Neural cell (in vitro differentiated cells): ENCODE measurements at regions not wholly inside any gene's neighbourhood (a gene's known extent, or its start where the extent isn't known, plus 50 kb on each side); places are given as distances from the start of the nearest gene placed in this dataset.

Experiments used
- CTCF ChIP-seq: fragments of 450-650 bp; IDR thresholded peaks from 2 replicates; pipeline ENCODE4 v1.5.1; 2014; ENCODE audit warnings: antibody characterized with exemption, mild to moderate bottlenecking, moderate library complexity; ENCODE audit not compliant: poor library complexity, severe bottlenecking
- SMC3 ChIP-seq: fragments of 450-650 bp; conservative IDR thresholded peaks from 2 replicates; pipeline ENCODE4 v1.6.1; 2014; ENCODE audit warnings: antibody characterized with exemption, mild to moderate bottlenecking, moderate library complexity; ENCODE audit not compliant: poor library complexity

- TF ChIP-seq CTCF (no peak), SMC3 (no peak)
Observed at GRCh38 chr2:76083248-76083647, 372.5 kb upstream of the GCFC2 start.
